Left ventricle myocardium inferior (tissue), 1 donor: ENCODE measurements at regions not wholly inside any gene's neighbourhood (a gene's known extent, or its start where the extent isn't known, plus 50 kb on each side); places are given as distances from the start of the nearest gene placed in this dataset.

Source experiments
- DNase-seq: peaks from one replicate; pipeline ENCODE4 v3.0.0-alpha.2; 2020
- H3K27ac ChIP-seq: fragments of 200-600 bp; replicated peaks from 2 replicates; pipeline ENCODE4 v1.8.0; 2021
- H3K27me3 ChIP-seq: fragments of 200-600 bp; 2 replicates; pipeline ENCODE4 v1.8.0; 2021; ENCODE audit warnings: low read depth
- H3K36me3 ChIP-seq: fragments of 200-600 bp; 2 replicates; pipeline ENCODE4 v1.8.0; 2021
- H3K4me1 ChIP-seq: fragments of 200-600 bp; 2 replicates; pipeline ENCODE4 v1.8.0; 2021
- H3K4me3 ChIP-seq: fragments of 200-600 bp; 2 replicates; pipeline ENCODE4 v1.8.0; 2021; ENCODE audit warnings: mild to moderate bottlenecking, moderate library complexity
- H3K9me3 ChIP-seq: fragments of 200-600 bp; replicated peaks from 2 replicates; pipeline ENCODE4 v1.8.0; 2021
- CTCF ChIP-seq: fragments of 200-600 bp; IDR thresholded peaks from 2 replicates; pipeline ENCODE4 v1.8.0; 2021; ENCODE audit warnings: antibody characterized with exemption, mild to moderate bottlenecking, borderline replicate concordance
- intact Hi-C: fragments of 100-400 bp; cut with micrococcal nuclease; formaldehyde crosslinking; loops from one replicate; pipeline ENCODE4 v1.11.0; 2022
- donor health status: DM: no; HTN: yes; CAD: no; lungs with severe emphysema.

GRCh38 chr3:81388191-81388590 lies 373.3 kb downstream of the GBE1 start:
- Histone ChIP-seq H3K27ac (no peak overlapping the region), H3K4me3 (no peak overlapping the region), H3K4me1 (no peaks in the 10 kb centered on the region), H3K9me3 (no peaks in the 10 kb centered on the region), H3K36me3 (no peaks in the 10 kb centered on the region), H3K27me3 (no peaks in the 10 kb centered on the region)
- DNase-seq, result no peak
- TF ChIP-seq CTCF, result no peak
- intact Hi-C loops, result no loop called here

GRCh38 chr3:81382470-81382869 lies 379.0 kb downstream of the GBE1 start:
- no peak for TF ChIP-seq CTCF
- Histone ChIP-seq H3K27ac (no peak overlapping the region), H3K9me3 (peaks cover 9% of the 10 kb centered on the region), H3K36me3 (no peaks in the 10 kb centered on the region), H3K4me1 (no peaks in the 10 kb centered on the region), H3K27me3 (no peaks in the 10 kb centered on the region), H3K4me3 (no peak overlapping the region)
- DNase-seq, result no peak
- intact Hi-C loops, result no loop called here

DNA sequence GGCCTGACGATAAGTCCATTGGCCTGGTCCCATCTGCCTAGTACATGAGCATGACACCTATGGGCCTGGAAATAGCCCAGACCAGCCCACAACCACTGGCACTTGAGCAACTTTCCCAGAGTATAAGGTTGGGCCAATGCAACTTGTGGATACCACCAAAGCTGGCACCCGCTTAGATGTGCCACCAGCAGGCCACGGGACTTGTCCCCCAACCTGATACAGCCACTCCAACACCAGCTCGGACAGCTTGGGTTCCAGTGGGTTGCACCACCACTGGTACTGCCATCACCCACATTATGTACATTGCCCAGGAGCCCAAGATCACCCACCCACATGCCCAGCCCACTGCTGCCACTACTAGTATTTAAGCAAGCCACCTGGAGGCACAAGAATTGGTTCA lies 381.2 kb downstream of the GBE1 start:
- no peak overlapping the region for H3K27ac ChIP-seq
- H3K4me1 ChIP-seq, result no peaks in the 10 kb centered on the region
- no peak for TF ChIP-seq CTCF
- DNase-seq, result no peak
- H3K4me3 ChIP-seq, result no peak overlapping the region
- no peaks in the 10 kb centered on the region for H3K27me3 ChIP-seq
- H3K9me3 ChIP-seq, result peaks cover 9% of the 10 kb centered on the region
- intact Hi-C loops, result no loop called here
- no peaks in the 10 kb centered on the region for H3K36me3 ChIP-seq

GRCh38 chr3:81378552-81379293 lies 382.7 kb downstream of the GBE1 start:
- Histone ChIP-seq H3K27me3 (no peaks in the 10 kb centered on the region), H3K9me3 (peaks cover 9% of the 10 kb centered on the region), H3K36me3 (no peaks in the 10 kb centered on the region), H3K4me1 (no peaks in the 10 kb centered on the region), H3K27ac (no peak overlapping the region), H3K4me3 (no peak overlapping the region)
- DNase-seq, result no peak
- intact Hi-C loops, result no loop called here
- no peak for TF ChIP-seq CTCF

DNA sequence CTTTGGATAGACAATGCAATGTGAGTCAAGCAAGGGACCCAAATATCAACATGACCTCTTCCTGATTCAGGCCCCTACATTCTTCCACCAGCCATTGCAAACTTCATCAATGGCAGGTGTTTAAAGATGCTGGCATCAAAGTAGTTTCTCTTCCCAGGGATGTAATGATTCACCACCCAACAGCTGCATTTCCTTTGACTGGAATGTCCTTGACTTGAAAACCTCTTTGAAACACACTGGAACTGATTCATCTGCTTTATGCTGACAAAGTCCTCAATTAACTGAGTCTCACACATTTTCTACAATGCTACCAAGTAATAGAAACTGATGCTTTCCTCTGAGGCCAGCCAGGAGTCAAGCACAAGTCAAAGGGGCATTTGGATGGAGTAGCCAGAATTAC lies 385.5 kb downstream of the GBE1 start:
- Histone ChIP-seq H3K27ac (no peak overlapping the region), H3K9me3 (peaks cover 4% of the 10 kb centered on the region), H3K36me3 (no peaks in the 10 kb centered on the region), H3K4me3 (no peak overlapping the region), H3K4me1 (no peaks in the 10 kb centered on the region), H3K27me3 (no peaks in the 10 kb centered on the region)
- intact Hi-C loops, result no loop called here
- no peak for TF ChIP-seq CTCF
- DNase-seq, result no peak

DNA sequence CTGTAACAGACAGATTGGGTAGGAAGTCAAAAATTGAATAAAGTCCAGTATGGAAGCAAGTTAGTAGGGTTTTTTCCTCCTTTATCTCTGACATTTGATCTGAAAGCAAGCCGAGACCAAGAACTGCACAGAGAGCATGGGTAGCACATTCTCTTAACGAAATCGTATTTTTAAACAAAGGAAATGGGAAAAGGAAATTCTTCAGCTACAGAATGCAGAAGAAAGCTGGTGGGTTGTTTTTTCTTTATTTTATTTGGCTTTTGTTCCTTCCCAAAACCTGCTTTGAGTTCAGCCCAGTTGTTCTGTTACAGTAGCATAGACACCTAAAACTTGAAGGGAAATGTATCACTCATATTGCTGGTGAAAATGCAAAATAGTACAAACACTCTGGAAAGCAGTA lies 397.0 kb downstream of the GBE1 start:
- Histone ChIP-seq H3K9me3 (peaks cover 14% of the 10 kb centered on the region), H3K4me3 (no peak overlapping the region), H3K27me3 (no peaks in the 10 kb centered on the region), H3K36me3 (no peaks in the 10 kb centered on the region), H3K27ac (no peak overlapping the region), H3K4me1 (no peaks in the 10 kb centered on the region)
- intact Hi-C loops, result no loop called here
- no peak for DNase-seq
- no peak for TF ChIP-seq CTCF
